SK-N-SH (cell line): ENCODE measurements at regions not wholly inside any gene's neighbourhood (a gene's known extent, or its start where the extent isn't known, plus 50 kb on each side); places are given as distances from the start of the nearest gene placed in this dataset.

ENCODE experiments used
- CTCF ChIA-PET: fragments of 300-600, 350-600 bp; formaldehyde crosslinking; extraction: SDS; loops from one replicate; lab custom pipeline; 2021; lab: Yijun Ruan, JAX
- POLR2A ChIA-PET: fragments of 350-600 bp; sonication (Branson Sonifier 250); formaldehyde crosslinking; extraction: SDS; loops from one replicate; lab custom pipeline; 2020; ENCODE audit warnings: antibody characterized with exemption, inconsistent platforms; lab: Yijun Ruan, JAX
- DNase-seq: peaks from one replicate; pipeline ENCODE4 v3.0.0; 2012
- H2AFZ ChIP-seq: fragments of 200-600 bp; sonication (generic); 2 replicates; pipeline ENCODE4 v1.8.1; 2016; ENCODE audit warnings: antibody characterized with exemption, mild to moderate bottlenecking, low read depth
- H3F3A ChIP-seq: fragments of 200-600 bp; sonication (generic); replicated peaks from 2 replicates; pipeline ENCODE3; 2016; ENCODE audit warnings: antibody characterized with exemption, mild to moderate bottlenecking; ENCODE audit not compliant: insufficient read depth
- H3K27ac ChIP-seq, 2 experiments: fragments of 200-500 bp in 1 of 2; fragments of 200-600 bp in 1 of 2; sonication (Bioruptor generic) in 1 of 2; sonication (generic), shearing (Covaris generic) in 1 of 2; 2 replicates each; pipeline versions ENCODE4 v1.5.1 to v1.6.1; 2014 to 2016; ENCODE audit warnings: low read depth in 2 of 2, inconsistent platforms in 1 of 2, low read length in 1 of 2, mild to moderate bottlenecking in 1 of 2, mixed read lengths in 1 of 2
- H3K27me3 ChIP-seq: fragments of 200-600 bp; sonication (generic), shearing (Covaris generic); 2 replicates; pipeline ENCODE4 v1.6.1; 2016; ENCODE audit warnings: mixed run types; ENCODE audit not compliant: insufficient read depth
- H3K36me3 ChIP-seq, 2 experiments: fragments of 200-500 bp in 1 of 2; fragments of 200-600 bp in 1 of 2; sonication (Bioruptor generic) in 1 of 2; sonication (generic) in 1 of 2; replicated peaks in 1 of 2; 2 replicates each; pipeline versions ENCODE3 to v1.5.1; 2014 to 2016; ENCODE audit warnings: low read length in 1 of 2, mild to moderate bottlenecking in 1 of 2; ENCODE audit not compliant: insufficient read depth in 2 of 2, control insufficient read depth in 1 of 2
- H3K4me1 ChIP-seq, 2 experiments: fragments of 200-500 bp in 1 of 2; fragments of 200-600 bp in 1 of 2; sonication (Bioruptor generic) in 1 of 2; sonication (generic), shearing (Covaris generic) in 1 of 2; 2 replicates each; pipeline versions ENCODE4 v1.5.1 to v1.6.1; 2014 to 2016; ENCODE audit warnings: low read depth in 1 of 2, low read length in 1 of 2, mixed run types in 1 of 2; ENCODE audit not compliant: insufficient read depth in 2 of 2, control insufficient read depth in 1 of 2
- H3K4me2 ChIP-seq: fragments of 200-600 bp; sonication (generic), shearing (Covaris generic); 2 replicates; pipeline ENCODE4 v1.6.1; 2017; ENCODE audit warnings: mixed run types
- H3K4me3 ChIP-seq, 2 experiments: fragments of 200-500 bp in 1 of 2; fragments of 200-600 bp in 1 of 2; sonication (Bioruptor generic) in 1 of 2; sonication (generic), shearing (Covaris generic) in 1 of 2; 2 replicates each; pipeline versions ENCODE4 v1.5.1 to v1.8.1; 2014 to 2016; ENCODE audit warnings: low read depth in 2 of 2, inconsistent platforms in 1 of 2, low read length in 1 of 2, mild to moderate bottlenecking in 1 of 2, mixed read lengths in 1 of 2, moderate library complexity in 1 of 2
- H3K79me2 ChIP-seq: fragments of 200-600 bp; sonication (generic); 2 replicates; pipeline ENCODE4 v1.8.1; 2017; ENCODE audit warnings: mild to moderate bottlenecking; ENCODE audit not compliant: insufficient read depth
- H3K9ac ChIP-seq: fragments of 200-600 bp; sonication (generic); 2 replicates; pipeline ENCODE4 v1.6.1; 2017; ENCODE audit warnings: mixed run types
- H3K9me2 ChIP-seq: fragments of 200-600 bp; sonication (generic); 2 replicates; pipeline ENCODE4 v1.6.1; 2017; ENCODE audit warnings: mixed run types
- H3K9me3 ChIP-seq: fragments of 200-600 bp; sonication (generic); 2 replicates; pipeline ENCODE4 v1.6.1; 2017; ENCODE audit warnings: mixed run types, mild to moderate bottlenecking, moderate library complexity
- H4K20me1 ChIP-seq: fragments of 200-600 bp; sonication (generic); 2 replicates; pipeline ENCODE4 v1.6.1; 2017; ENCODE audit warnings: mild to moderate bottlenecking, mixed run types; ENCODE audit not compliant: insufficient read depth
- CHD2 ChIP-seq: fragments of 150-350 bp; IDR thresholded peaks from 2 replicates; pipeline ENCODE4 v1.6.1; 2018; ENCODE audit warnings: low read length; ENCODE audit not compliant: partially characterized antibody
- ELF1 ChIP-seq: IDR thresholded peaks from 2 replicates; pipeline ENCODE4 v1.4.0; 2012
- EP300 ChIP-seq, 2 experiments: IDR thresholded peaks; 2 replicates each; pipeline versions ENCODE4 v1.4.0 to v1.6.1; 2012; ENCODE audit warnings: borderline replicate concordance in 1 of 2, low read depth in 1 of 2, low read length in 1 of 2
- FOSL2 ChIP-seq: IDR thresholded peaks from 2 replicates; pipeline ENCODE4 v1.4.0; 2012; ENCODE audit warnings: low read depth, mild to moderate bottlenecking, moderate library complexity, borderline replicate concordance
- FOXJ3 ChIP-seq: sonication (generic); formaldehyde crosslinking; IDR thresholded peaks from 2 replicates; pipeline ENCODE4 v1.5.1; 2020; ENCODE audit warnings: mild to moderate bottlenecking, missing genetic modification reagents
- FOXM1 ChIP-seq: IDR thresholded peaks from 2 replicates; pipeline ENCODE4 v1.4.0; 2012; ENCODE audit warnings: low read depth, mild to moderate bottlenecking
- GABPA ChIP-seq: IDR thresholded peaks from 2 replicates; pipeline ENCODE4 v1.4.0; 2012; ENCODE audit warnings: low read depth, mild to moderate bottlenecking
- GATA2 ChIP-seq: sonication (generic); formaldehyde crosslinking; IDR thresholded peaks from 2 replicates; pipeline ENCODE4 v1.5.0; 2020; ENCODE audit warnings: mild to moderate bottlenecking, missing genetic modification reagents
- JUND ChIP-seq: IDR thresholded peaks from 2 replicates; pipeline ENCODE4 v1.4.0; 2012
- NFIC ChIP-seq: IDR thresholded peaks from 2 replicates; pipeline ENCODE4 v1.4.0; 2012; ENCODE audit warnings: borderline replicate concordance
- POLR2AphosphoS5 ChIP-seq: IDR thresholded peaks from 2 replicates; pipeline ENCODE4 v1.6.1; 2012; ENCODE audit warnings: low read depth, low read length
- TCF12 ChIP-seq: IDR thresholded peaks from 2 replicates; pipeline ENCODE4 v1.4.0; 2012
- WGBS: methylation state at CpG from one replicate; pipeline ENCODE4 v1.1.6; 2017; ENCODE audit warnings: low lambda C conversion rate; 5-methylcytosine and 5-hydroxymethylcytosine counted together
- TF ChIP-seq, protein P1 (sequence below): fragments of 150-350 bp; IDR thresholded peaks from 2 replicates; pipeline ENCODE4 v1.6.1; 2016; ENCODE audit warnings: mild to moderate bottlenecking, low read depth, low read length
- TF ChIP-seq, protein P2 (sequence below): IDR thresholded peaks from 2 replicates; pipeline ENCODE4 v1.4.0; 2012; ENCODE audit warnings: low read depth, borderline replicate concordance

DNA sequence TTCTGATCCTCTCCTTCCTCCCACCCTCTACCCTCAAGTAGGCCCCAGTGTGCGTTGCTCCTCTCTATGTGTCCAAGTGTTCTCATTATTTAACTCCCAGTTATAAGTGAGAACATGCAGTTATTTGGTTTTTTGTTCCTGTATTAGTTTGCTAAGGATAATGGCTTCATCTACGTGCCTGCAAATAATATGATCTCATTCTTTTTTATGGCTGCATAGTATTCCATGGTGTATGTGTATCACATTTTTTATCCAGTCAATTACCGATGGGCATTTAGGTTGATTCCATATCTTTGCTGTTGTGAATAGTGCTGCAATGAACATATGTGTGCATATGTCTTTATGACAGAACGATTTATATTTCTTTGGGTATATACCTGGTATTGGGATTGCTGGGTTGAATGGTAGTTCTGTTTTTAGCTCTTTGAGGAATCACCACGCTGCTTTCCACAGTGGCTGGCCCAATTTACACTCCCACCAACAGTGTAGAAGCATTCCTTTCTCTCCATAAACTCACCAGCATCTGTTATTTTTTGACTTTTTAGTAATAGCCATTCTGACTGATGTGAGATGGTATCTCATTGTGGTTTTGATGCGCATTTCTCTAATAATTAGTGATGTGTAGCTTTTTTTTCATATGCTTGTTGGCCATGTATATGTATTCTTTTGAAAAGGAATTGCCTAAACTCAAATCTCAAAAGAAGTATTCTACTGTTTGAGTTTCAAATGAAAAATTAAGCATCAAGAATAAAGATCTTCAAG is 116.9 kb downstream of the ETS2 start:
- ChIA-PET CTCF (interaction anchor here (0.6 kb wide), 1 partner anchor 93 kb away, joined by 3 read pairs; no protein-coding TSS in a partner anchor), POLR2A (no interaction called here)
- no peak overlapping the region for H3K4me3 ChIP-seq
- H3F3A ChIP-seq = peaks cover 6% of the 10 kb centered on the region
- no peaks in the 10 kb centered on the region for H4K20me1 ChIP-seq
- H3K79me2 ChIP-seq = no peaks in the 10 kb centered on the region
- 85% methylated on average over 6 of the region's 6 CpGs for WGBS
- H3K9me3 ChIP-seq = no peaks in the 10 kb centered on the region
- peaks cover 0 to 12% of the 10 kb centered on the region in 2 experiments; a peak in 3 of 4 replicates for H3K4me1 ChIP-seq
- H3K36me3 ChIP-seq = no peaks in the 10 kb centered on the region
- no peak overlapping the region for H3K9ac ChIP-seq
- H2AFZ ChIP-seq = no peak overlapping the region
- DNase-seq = no peak
- no peaks in the 10 kb centered on the region for H3K9me2 ChIP-seq
- no peaks in the 10 kb centered on the region for H3K27me3 ChIP-seq
- no peak overlapping the region for H3K4me2 ChIP-seq
- no peak overlapping the region for H3K27ac ChIP-seq
- TF ChIP-seq FOXM1 (no peak), POLR2AphosphoS5 (no peak), TCF12 (no peak), GABPA (no peak), FOSL2 (no peak), GATA2 (no peak), EP300 (IDR thresholded peaks at IDR 0.05; ENCODE audit: borderline replicate concordance in 1 of 2, low read depth in 1 of 2, low read length in 1 of 2) (no peak), ELF1 (no peak), NFIC (no peak), CHD2 (no peak), FOXJ3 (CRISPR knock-in tag) (no peak), JUND (no peak)
- TF ChIP-seq, protein P1, sequence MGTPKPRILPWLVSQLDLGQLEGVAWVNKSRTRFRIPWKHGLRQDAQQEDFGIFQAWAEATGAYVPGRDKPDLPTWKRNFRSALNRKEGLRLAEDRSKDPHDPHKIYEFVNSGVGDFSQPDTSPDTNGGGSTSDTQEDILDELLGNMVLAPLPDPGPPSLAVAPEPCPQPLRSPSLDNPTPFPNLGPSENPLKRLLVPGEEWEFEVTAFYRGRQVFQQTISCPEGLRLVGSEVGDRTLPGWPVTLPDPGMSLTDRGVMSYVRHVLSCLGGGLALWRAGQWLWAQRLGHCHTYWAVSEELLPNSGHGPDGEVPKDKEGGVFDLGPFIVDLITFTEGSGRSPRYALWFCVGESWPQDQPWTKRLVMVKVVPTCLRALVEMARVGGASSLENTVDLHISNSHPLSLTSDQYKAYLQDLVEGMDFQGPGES = no peak

DNA sequence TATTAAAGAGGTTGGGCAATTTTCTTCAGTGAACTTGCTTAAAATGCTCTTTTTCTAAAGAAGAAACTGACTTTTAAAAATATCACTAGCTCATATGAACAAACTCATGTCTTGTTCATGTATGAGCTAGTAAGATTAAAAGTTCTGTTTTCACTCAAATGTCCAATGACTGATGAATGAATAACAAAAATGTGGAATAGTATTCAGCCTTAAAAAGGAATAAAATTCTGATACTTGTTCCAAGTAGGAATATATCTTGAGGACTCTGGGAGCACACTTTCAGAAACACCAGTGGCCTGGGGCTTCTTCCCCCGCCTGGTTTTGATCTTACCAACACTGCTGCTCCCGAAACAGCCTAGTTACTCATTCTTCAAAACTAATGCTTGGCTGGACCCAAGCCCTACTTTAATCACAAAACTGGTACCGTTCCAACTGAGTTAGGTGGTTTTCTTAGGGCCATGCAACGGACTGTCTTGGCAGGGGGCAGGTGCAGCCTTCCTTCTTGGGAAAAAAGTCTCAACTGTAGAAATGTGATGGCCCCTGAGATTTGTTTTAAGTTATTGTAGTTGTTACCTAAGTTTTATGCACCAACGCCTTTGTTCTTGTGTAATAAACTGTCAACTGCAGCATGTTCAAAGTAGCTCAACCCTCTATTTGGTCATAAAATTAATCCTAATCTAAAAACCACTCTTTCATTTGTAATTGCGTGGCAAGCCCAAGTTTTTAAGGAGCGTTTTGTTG is 116.0 kb downstream of the ETS2 start:
- Histone ChIP-seq H4K20me1 (no peaks in the 10 kb centered on the region), H3K27ac (peak overlapping the region in 1 of 2 experiments; percentile 51; a peak in 1 of 4 replicates), H3K27me3 (no peaks in the 10 kb centered on the region), H3K4me3 (no peak overlapping the region), H3K79me2 (no peaks in the 10 kb centered on the region), H3K4me2 (no peak overlapping the region), H3K9ac (no peak overlapping the region), H3K4me1 (peaks cover 0 to 12% of the 10 kb centered on the region in 2 experiments; a peak in 3 of 4 replicates), H2AFZ (no peak overlapping the region), H3K36me3 (no peaks in the 10 kb centered on the region), H3K9me2 (no peaks in the 10 kb centered on the region), H3K9me3 (no peaks in the 10 kb centered on the region), H3F3A (peaks cover 6% of the 10 kb centered on the region)
- no peak for DNase-seq
- ChIA-PET POLR2A (no interaction called here), CTCF (no interaction called here)
- 77% methylated on average over 7 of the region's 7 CpGs for WGBS
- no peak for TF ChIP-seq FOXJ3 (CRISPR knock-in tag)
- TF ChIP-seq, protein P2, sequence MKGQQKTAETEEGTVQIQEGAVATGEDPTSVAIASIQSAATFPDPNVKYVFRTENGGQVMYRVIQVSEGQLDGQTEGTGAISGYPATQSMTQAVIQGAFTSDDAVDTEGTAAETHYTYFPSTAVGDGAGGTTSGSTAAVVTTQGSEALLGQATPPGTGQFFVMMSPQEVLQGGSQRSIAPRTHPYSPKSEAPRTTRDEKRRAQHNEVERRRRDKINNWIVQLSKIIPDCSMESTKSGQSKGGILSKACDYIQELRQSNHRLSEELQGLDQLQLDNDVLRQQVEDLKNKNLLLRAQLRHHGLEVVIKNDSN = no peak
- TF ChIP-seq TCF12 = no peak
